K562 (cell line): ENCODE measurements at regions not wholly inside any gene's neighbourhood (a gene's known extent, or its start where the extent isn't known, plus 50 kb on each side); places are given as distances from the start of the nearest gene placed in this dataset.

ENCODE experiments used
- ATAC-seq: fragments of 200-7000 bp; cut with Tn5 transposase; 3 replicates; pipeline ENCODE4 v1.9.1; 2020; ENCODE audit warnings: moderate library complexity
- BruUV-seq: library from RNA; stranded (reverse); fragments of 400-500 nt; replicated peaks from 2 replicates; lab custom pipeline; 2021; lab: Mats Ljungman, UMichigan
- CTCF ChIA-PET: fragments of 300-600 bp; formaldehyde crosslinking; extraction: SDS; loops from one replicate; lab custom pipeline; 2021; ENCODE audit warnings: low intra/inter-chr PET ratio; lab: Yijun Ruan, JAX
- POLR2A ChIA-PET: fragments of 300-600, 350-650 bp; sonication (Branson Sonifier 250); formaldehyde crosslinking; extraction: SDS; loops from one replicate; lab custom pipeline; 2021; ENCODE audit warnings: antibody characterized with exemption, inconsistent platforms; lab: Yijun Ruan, JAX
- DNase-seq, 4 experiments: peaks; one replicate each; pipeline versions ENCODE4 v3.0.0 to v3.0.0-alpha.2; 2011 to 2018; ENCODE audit warnings: low spot score in 3 of 4, mixed read lengths in 3 of 4; ENCODE audit errors: extremely low read depth in 1 of 4
- FAIRE-seq: peaks from 2 replicates; lab custom pipeline; 2011; peaks lifted over from hg19 to GRCh38; lab: Jason Lieb, UNC
- H2AFZ ChIP-seq: 2 replicates; pipeline ENCODE4 v1.6.0; 2011; ENCODE audit warnings: low read depth, low read length, control low read depth, inconsistent platforms
- H3K27ac ChIP-seq: fragments of 200-600 bp; 3 replicates; pipeline ENCODE4 v1.8.0; 2011; ENCODE audit warnings: low read depth, mild to moderate bottlenecking, control low read depth, inconsistent platforms, low read length, moderate library complexity, mixed read lengths; ENCODE audit errors: extremely low read depth
- H3K27me3 ChIP-seq, 2 experiments: fragments of 300-600 bp in 1 of 2; 2 replicates in 1 of 2; 3 replicates in 1 of 2; pipeline versions ENCODE4 v1.6.0 to v1.8.0; 2011; ENCODE audit warnings: inconsistent platforms in 2 of 2, low read length in 2 of 2, mild to moderate bottlenecking in 1 of 2, mixed read lengths in 1 of 2, moderate library complexity in 1 of 2; ENCODE audit not compliant: control insufficient read depth in 2 of 2, insufficient read depth in 2 of 2
- H3K36me3 ChIP-seq: fragments of 300-600 bp; 3 replicates; pipeline ENCODE4 v1.8.0; 2011; ENCODE audit warnings: mild to moderate bottlenecking, low read length, inconsistent platforms; ENCODE audit not compliant: control insufficient read depth, insufficient read depth
- H3K4me1 ChIP-seq, 2 experiments: fragments of 200-600 bp in 1 of 2; replicated peaks in 1 of 2; 2 replicates in 1 of 2; 3 replicates in 1 of 2; pipeline versions ENCODE4 v1.5.1 to v1.8.0; 2011; ENCODE audit warnings: inconsistent platforms in 2 of 2, low read length in 2 of 2, mild to moderate bottlenecking in 1 of 2, mixed read lengths in 1 of 2, moderate library complexity in 1 of 2; ENCODE audit not compliant: control insufficient read depth in 2 of 2, insufficient read depth in 2 of 2
- H3K4me2 ChIP-seq: 2 replicates; pipeline ENCODE4 v1.6.1; 2011; ENCODE audit warnings: low read length, control low read depth, inconsistent platforms, mixed read lengths; ENCODE audit not compliant: insufficient read depth
- H3K4me3 ChIP-seq: fragments of 200-600 bp; sonication (generic), shearing (Covaris generic); 2 replicates; pipeline ENCODE4 v1.5.1; 2016; ENCODE audit warnings: control low read depth, inconsistent platforms
- H3K79me2 ChIP-seq: fragments of 200-600 bp; 3 replicates; pipeline ENCODE4 v1.8.0; 2011; ENCODE audit warnings: low read length, inconsistent platforms; ENCODE audit not compliant: control insufficient read depth, insufficient read depth
- H3K9ac ChIP-seq, 2 experiments: 2 replicates each; pipeline versions ENCODE4 v1.6.0 to v1.6.1; 2011; ENCODE audit warnings: low read depth in 2 of 2, low read length in 2 of 2, control low read depth in 1 of 2, inconsistent platforms in 1 of 2, mild to moderate bottlenecking in 1 of 2, mixed read lengths in 1 of 2; ENCODE audit not compliant: insufficient read depth in 1 of 2
- H3K9me1 ChIP-seq: one replicate; pipeline ENCODE4 v1.6.0; 2011; ENCODE audit warnings: inconsistent platforms, mild to moderate bottlenecking, low read length, moderate library complexity; ENCODE audit not compliant: control insufficient read depth, insufficient read depth
- H3K9me3 ChIP-seq: replicated peaks from 2 replicates; pipeline ENCODE4 v1.5.1; 2011; ENCODE audit warnings: low read depth, low read length, inconsistent platforms; ENCODE audit not compliant: control insufficient read depth, insufficient read depth
- H4K20me1 ChIP-seq: replicated peaks from 2 replicates; pipeline ENCODE4 v1.6.1; 2011; ENCODE audit warnings: low read length, inconsistent platforms, mixed read lengths; ENCODE audit not compliant: control insufficient read depth, insufficient read depth
- ATF4 ChIP-seq: fragments of 450-650 bp; formaldehyde crosslinking; IDR thresholded peaks from 2 replicates; pipeline ENCODE4 v1.4.0; 2022; ENCODE audit warnings: mild to moderate bottlenecking, moderate library complexity
- BMI1 ChIP-seq: fragments of 150-350 bp; IDR thresholded peaks from 2 replicates; pipeline ENCODE4 v1.6.1; 2014; ENCODE audit warnings: low read length
- HMG20A ChIP-seq: fragments of 450-650 bp; formaldehyde crosslinking; conservative IDR thresholded peaks from 2 replicates; pipeline ENCODE4 v1.4.0; 2020; ENCODE audit warnings: mild to moderate bottlenecking, mixed read lengths
- L3MBTL2 ChIP-seq: fragments of 450-650 bp; IDR thresholded peaks from 2 replicates; pipeline ENCODE4 v1.6.1; 2016; ENCODE audit warnings: mild to moderate bottlenecking, moderate library complexity
- NR0B1 ChIP-seq: fragments of 450-650 bp; IDR thresholded peaks from one replicate; pipeline ENCODE4 v1.6.1; 2018; ENCODE audit warnings: mild to moderate bottlenecking, moderate library complexity; ENCODE audit not compliant: partially characterized antibody
- SP1 ChIP-seq: sonication (generic); formaldehyde crosslinking; IDR thresholded peaks from 2 replicates; pipeline ENCODE4 v1.8.1; 2022; ENCODE audit warnings: mild to moderate bottlenecking, missing genetic modification reagents
- ZFP1 ChIP-seq: fragments of 450-650 bp; formaldehyde crosslinking; IDR thresholded peaks from 2 replicates; pipeline ENCODE4 v1.4.0; 2020; ENCODE audit warnings: mild to moderate bottlenecking, mixed read lengths
- ZFP91 ChIP-seq: sonication (generic); formaldehyde crosslinking; IDR thresholded peaks from 2 replicates; pipeline ENCODE4 v1.8.0; 2022; ENCODE audit warnings: mild to moderate bottlenecking, missing genetic modification reagents
- ZNF609 ChIP-seq: sonication (generic); formaldehyde crosslinking; IDR thresholded peaks from 2 replicates; pipeline ENCODE4 v1.8.1; 2023; ENCODE audit warnings: missing genetic modification reagents, mild to moderate bottlenecking, borderline replicate concordance
- ZNF699 ChIP-seq: fragments of 250-450 bp; sonication (Bioruptor Pico); IDR thresholded peaks from 2 replicates; pipeline ENCODE4 v1.8.0; 2021; ENCODE audit warnings: mild to moderate bottlenecking, moderate library complexity; ENCODE audit not compliant: insufficient replicate concordance
- WGBS: fragments of 100-300 bp; shearing (Covaris generic); methylation state at CpG from one replicate; pipeline ENCODE4 v1.1.6; 2016; ENCODE audit warnings: low coverage, mixed read lengths; ENCODE audit not compliant: insufficient coverage; ENCODE audit errors: missing lambda C conversion rate; 5-methylcytosine and 5-hydroxymethylcytosine counted together
- in situ Hi-C: fragments of 300-500 bp; cut with MboI; formaldehyde crosslinking; loops from 4 replicates; pipeline ENCODE4 v1.15.0; 2018; ENCODE audit warnings: inconsistent platforms, mixed read lengths
- intact Hi-C: fragments of 100-400 bp; cut with micrococcal nuclease; formaldehyde crosslinking; loops from 2 replicates; pipeline ENCODE4 v1.14.2; 2022

GRCh38 chr1:219459351-219460080, 153.4 kb downstream of the ZC3H11B start:
- no peak for DNase-seq
- no peaks in the 10 kb centered on the region for H4K20me1 ChIP-seq
- intact Hi-C loops (no loop called here), in situ Hi-C loops (no loop called here)
- H3K9me3 ChIP-seq = no peaks in the 10 kb centered on the region
- no peaks in the 10 kb centered on the region for H3K9me1 ChIP-seq
- whole genome bisulfite sequencing = 0% methylated on average over 5 of the region's 5 CpGs
- ATAC-seq = no peak
- TF ChIP-seq ZFP91 (CRISPR knock-in tag) (no peak), BMI1 (no peak), L3MBTL2 (no peak), ATF4 (CRISPR knock-in tag) (no peak), HMG20A (CRISPR knock-in tag) (no peak), NR0B1 (no peak), ZNF609 (CRISPR knock-in tag) (no peak), SP1 (CRISPR knock-in tag) (no peak), ZFP1 (no peak), ZNF699 (CRISPR knock-in tag) (no peak)
- no peak overlapping the region for H3K4me3 ChIP-seq
- no peaks in the 10 kb centered on the region for H3K79me2 ChIP-seq
- no peak overlapping the region for H3K9ac ChIP-seq
- POLR2A ChIA-PET = no interaction called here
- H3K27ac ChIP-seq = no peak overlapping the region
- no peaks in the 10 kb centered on the region for H3K27me3 ChIP-seq
- H3K4me2 ChIP-seq = no peak overlapping the region
- H2AFZ ChIP-seq = no peak overlapping the region
- no peak for FAIRE-seq
- no peaks in the 10 kb centered on the region for H3K4me1 ChIP-seq
- no TSS peak for BruUV-seq
- CTCF ChIA-PET = no interaction called here
- no peaks in the 10 kb centered on the region for H3K36me3 ChIP-seq
